SU-DHL-6 (cell line): ENCODE measurements at regions not wholly inside any gene's neighbourhood (a gene's known extent, or its start where the extent isn't known, plus 50 kb on each side); places are given as distances from the start of the nearest gene placed in this dataset.

ENCODE experiments used
- H2AFZ ChIP-seq: fragments of 200-600 bp; sonication (generic); 2 replicates; pipeline ENCODE4 v1.6.1; 2014; ENCODE audit warnings: low read depth, mild to moderate bottlenecking, moderate library complexity, mixed read lengths, antibody characterized with exemption, low read length; ENCODE audit not compliant: severe bottlenecking
- H3F3A ChIP-seq: fragments of 200-600 bp; shearing (Covaris generic); 2 replicates; pipeline ENCODE4 v1.6.0; 2016; ENCODE audit warnings: antibody characterized with exemption, mild to moderate bottlenecking; ENCODE audit not compliant: insufficient read depth
- H3K27ac ChIP-seq: fragments of 200-600 bp; sonication (generic); 2 replicates; pipeline ENCODE4 v1.5.1; 2016; ENCODE audit warnings: low read depth, mild to moderate bottlenecking, low read length, moderate library complexity, mixed read lengths
- H3K27me3 ChIP-seq: fragments of 200-600 bp; sonication (generic), shearing (Covaris generic); 2 replicates; pipeline ENCODE4 v1.6.0; 2014; ENCODE audit warnings: mild to moderate bottlenecking, low read length
- H3K36me3 ChIP-seq: fragments of 200-600 bp; sonication (generic); 2 replicates; pipeline ENCODE4 v1.6.1; 2014; ENCODE audit warnings: mild to moderate bottlenecking, low read length, mixed read lengths
- H3K4me2 ChIP-seq: fragments of 300-600, 200-600 bp; shearing (Covaris generic), sonication (generic); 2 replicates; pipeline ENCODE4 v1.6.0; 2014; ENCODE audit warnings: low read length, low read depth, mild to moderate bottlenecking; ENCODE audit not compliant: poor library complexity, severe bottlenecking
- H3K4me3 ChIP-seq: fragments of 200-600 bp; sonication (generic); 2 replicates; pipeline ENCODE4 v1.5.1; 2014; ENCODE audit warnings: antibody characterized with exemption, low read length, mild to moderate bottlenecking, mixed read lengths; ENCODE audit not compliant: insufficient read depth, poor library complexity, severe bottlenecking
- H3K79me2 ChIP-seq: fragments of 200-600 bp; sonication (generic); 2 replicates; pipeline ENCODE4 v1.6.1; 2014; ENCODE audit warnings: mild to moderate bottlenecking, low read length, moderate library complexity; ENCODE audit not compliant: insufficient read depth
- H3K9ac ChIP-seq: fragments of 200-600 bp; sonication (generic); 2 replicates; pipeline ENCODE4 v1.7.0; 2014; ENCODE audit warnings: mild to moderate bottlenecking, low read length
- H3K9me2 ChIP-seq: fragments of 200-600 bp; sonication (generic); replicated peaks from 2 replicates; pipeline ENCODE4 v1.6.1; 2014; ENCODE audit warnings: low read length; ENCODE audit not compliant: insufficient read depth
- H3K9me3 ChIP-seq: fragments of 200-600 bp; sonication (generic); 2 replicates; pipeline ENCODE4 v1.6.1; 2014; ENCODE audit warnings: low read length, mixed read lengths; ENCODE audit not compliant: insufficient read depth
- H4K20me1 ChIP-seq: fragments of 200-600 bp; sonication (generic); 2 replicates; pipeline ENCODE4 v1.6.1; 2014; ENCODE audit warnings: low read depth, mild to moderate bottlenecking, antibody characterized with exemption, low read length, moderate library complexity, mixed read lengths
- EZH2phosphoT487 ChIP-seq: fragments of 200-600 bp; sonication (generic), shearing (Covaris generic); conservative IDR thresholded peaks from 2 replicates; pipeline ENCODE4 v1.6.1; 2018; ENCODE audit warnings: mild to moderate bottlenecking, antibody characterized with exemption, low read length, moderate library complexity, mixed read lengths
- TF ChIP-seq, protein P1 (sequence below): fragments of 200-600 bp; sonication (generic); IDR thresholded peaks from one replicate; pipeline ENCODE4 v1.5.1; 2017; ENCODE audit warnings: antibody characterized with exemption, mild to moderate bottlenecking, low read length, moderate library complexity; ENCODE audit not compliant: insufficient read depth, poor library complexity, severe bottlenecking

DNA sequence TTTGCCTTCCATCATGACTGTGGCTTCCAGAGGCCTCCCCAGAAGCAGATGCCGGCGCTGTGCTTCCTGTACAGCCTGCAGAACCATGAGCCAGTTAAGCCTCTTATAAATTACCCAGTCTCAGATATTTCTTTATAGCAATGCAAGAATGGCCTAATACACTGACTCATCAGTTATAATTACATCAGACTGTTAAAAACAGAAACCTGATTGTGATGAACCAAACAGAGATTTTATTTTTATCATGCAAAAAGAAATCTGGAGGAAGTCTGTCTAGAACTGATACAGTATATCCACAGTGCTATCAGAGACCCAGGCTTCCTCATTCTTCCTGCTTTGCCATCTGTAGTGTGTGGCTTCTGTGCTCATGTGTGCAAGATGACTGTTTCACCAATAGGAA lies 93.4 kb upstream of the MEX3C start:
- no peaks in the 10 kb centered on the region for H3K36me3 ChIP-seq
- H2AFZ ChIP-seq: no peak overlapping the region
- no peaks in the 10 kb centered on the region for H3K27me3 ChIP-seq
- H3K27ac ChIP-seq: no peak overlapping the region
- H4K20me1 ChIP-seq: no peaks in the 10 kb centered on the region
- no peaks in the 10 kb centered on the region for H3F3A ChIP-seq
- H3K9me3 ChIP-seq: no peaks in the 10 kb centered on the region
- TF ChIP-seq, protein P1, sequence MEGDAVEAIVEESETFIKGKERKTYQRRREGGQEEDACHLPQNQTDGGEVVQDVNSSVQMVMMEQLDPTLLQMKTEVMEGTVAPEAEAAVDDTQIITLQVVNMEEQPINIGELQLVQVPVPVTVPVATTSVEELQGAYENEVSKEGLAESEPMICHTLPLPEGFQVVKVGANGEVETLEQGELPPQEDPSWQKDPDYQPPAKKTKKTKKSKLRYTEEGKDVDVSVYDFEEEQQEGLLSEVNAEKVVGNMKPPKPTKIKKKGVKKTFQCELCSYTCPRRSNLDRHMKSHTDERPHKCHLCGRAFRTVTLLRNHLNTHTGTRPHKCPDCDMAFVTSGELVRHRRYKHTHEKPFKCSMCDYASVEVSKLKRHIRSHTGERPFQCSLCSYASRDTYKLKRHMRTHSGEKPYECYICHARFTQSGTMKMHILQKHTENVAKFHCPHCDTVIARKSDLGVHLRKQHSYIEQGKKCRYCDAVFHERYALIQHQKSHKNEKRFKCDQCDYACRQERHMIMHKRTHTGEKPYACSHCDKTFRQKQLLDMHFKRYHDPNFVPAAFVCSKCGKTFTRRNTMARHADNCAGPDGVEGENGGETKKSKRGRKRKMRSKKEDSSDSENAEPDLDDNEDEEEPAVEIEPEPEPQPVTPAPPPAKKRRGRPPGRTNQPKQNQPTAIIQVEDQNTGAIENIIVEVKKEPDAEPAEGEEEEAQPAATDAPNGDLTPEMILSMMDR: no peak
- TF ChIP-seq EZH2phosphoT487: no peak
- no peaks in the 10 kb centered on the region for H3K9me2 ChIP-seq
- no peak overlapping the region for H3K9ac ChIP-seq
- no peaks in the 10 kb centered on the region for H3K79me2 ChIP-seq
- no peak overlapping the region for H3K4me3 ChIP-seq
- H3K4me2 ChIP-seq: no peak overlapping the region

DNA sequence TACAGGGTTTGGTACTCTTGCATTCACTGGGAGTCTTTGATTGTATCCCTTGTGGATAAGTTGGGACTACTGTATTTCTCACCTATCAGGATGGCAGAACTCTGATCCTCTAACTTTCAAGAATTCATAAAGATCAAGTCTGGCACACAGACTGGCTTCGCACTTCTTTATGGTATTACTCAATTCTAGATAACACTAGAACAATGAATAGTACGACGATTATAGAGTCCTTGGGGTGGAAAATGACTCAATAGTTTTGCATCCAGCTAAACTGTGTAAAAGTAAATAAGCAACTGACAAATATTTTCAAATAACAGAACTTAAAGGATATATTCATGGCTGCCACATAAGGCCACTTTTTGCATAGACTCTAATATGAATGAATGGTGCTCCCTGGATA lies 103.4 kb upstream of the MEX3C start:
- no peaks in the 10 kb centered on the region for H3F3A ChIP-seq
- H3K27me3 ChIP-seq: no peaks in the 10 kb centered on the region
- H3K79me2 ChIP-seq: no peaks in the 10 kb centered on the region
- H3K36me3 ChIP-seq: no peaks in the 10 kb centered on the region
- no peaks in the 10 kb centered on the region for H3K9me3 ChIP-seq
- no peak overlapping the region for H3K4me3 ChIP-seq
- H2AFZ ChIP-seq: no peak overlapping the region
- no peak for TF ChIP-seq EZH2phosphoT487
- TF ChIP-seq, protein P1: no peak
- H3K9ac ChIP-seq: no peak overlapping the region
- H3K9me2 ChIP-seq: no peaks in the 10 kb centered on the region
- H4K20me1 ChIP-seq: no peaks in the 10 kb centered on the region
- H3K4me2 ChIP-seq: no peak overlapping the region
- H3K27ac ChIP-seq: no peak overlapping the region

DNA sequence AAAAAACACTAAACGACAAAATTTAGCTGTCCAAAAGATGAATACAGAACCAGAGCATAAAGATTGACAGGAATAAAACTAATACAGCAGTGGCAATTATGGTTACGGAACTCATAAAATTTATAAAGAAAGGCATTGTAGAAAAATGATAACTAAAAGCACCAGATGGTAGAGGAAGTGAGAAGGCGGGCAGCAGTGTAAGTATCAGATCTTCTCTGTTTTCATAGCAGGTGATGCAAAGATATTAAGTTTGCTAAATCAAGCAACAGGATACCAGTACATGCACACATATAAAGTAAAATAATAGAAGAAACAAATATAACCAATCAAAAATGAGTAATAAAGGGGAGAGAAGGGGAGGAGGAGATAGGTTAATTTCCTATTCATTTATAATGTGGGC lies 103.9 kb upstream of the MEX3C start:
- Histone ChIP-seq H3K9me2 (no peaks in the 10 kb centered on the region), H3K27me3 (no peaks in the 10 kb centered on the region), H4K20me1 (no peaks in the 10 kb centered on the region), H3F3A (no peaks in the 10 kb centered on the region), H2AFZ (no peak overlapping the region), H3K4me2 (no peak overlapping the region), H3K79me2 (no peaks in the 10 kb centered on the region), H3K9me3 (no peaks in the 10 kb centered on the region), H3K27ac (no peak overlapping the region), H3K4me3 (no peak overlapping the region), H3K9ac (no peak overlapping the region), H3K36me3 (no peaks in the 10 kb centered on the region)
- TF ChIP-seq, protein P1: no peak
- TF ChIP-seq EZH2phosphoT487: no peak

DNA sequence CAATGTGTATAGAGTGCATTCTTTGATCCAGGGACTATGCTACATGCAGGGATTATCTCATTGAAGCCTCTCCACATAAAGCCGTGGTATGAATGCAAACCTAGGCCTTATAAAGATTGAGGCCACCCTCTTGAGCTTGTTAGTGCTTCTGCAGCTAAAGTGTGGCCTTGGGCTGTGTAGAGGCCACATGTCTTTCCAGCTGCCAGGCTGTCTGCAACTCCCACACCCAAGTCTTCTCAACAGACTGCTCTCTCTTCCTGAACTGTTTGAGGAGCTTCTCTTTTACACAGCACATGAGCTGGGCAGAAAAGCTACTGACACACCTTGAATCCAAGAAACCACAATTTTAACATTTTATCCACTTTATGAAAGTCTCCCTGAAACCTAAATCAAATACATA lies 119.2 kb upstream of the MEX3C start:
- no peak overlapping the region for H3K4me2 ChIP-seq
- no peak overlapping the region for H2AFZ ChIP-seq
- no peak overlapping the region for H3K27ac ChIP-seq
- H3F3A ChIP-seq: no peaks in the 10 kb centered on the region
- H3K9me2 ChIP-seq: no peaks in the 10 kb centered on the region
- TF ChIP-seq, protein P1: no peak
- no peak for TF ChIP-seq EZH2phosphoT487
- H4K20me1 ChIP-seq: no peaks in the 10 kb centered on the region
- no peaks in the 10 kb centered on the region for H3K79me2 ChIP-seq
- no peaks in the 10 kb centered on the region for H3K27me3 ChIP-seq
- H3K36me3 ChIP-seq: no peaks in the 10 kb centered on the region
- H3K4me3 ChIP-seq: no peak overlapping the region
- H3K9me3 ChIP-seq: no peaks in the 10 kb centered on the region
- H3K9ac ChIP-seq: no peak overlapping the region
